GM06990 (cell line): ENCODE measurements at regions not wholly inside any gene's neighbourhood (a gene's known extent, or its start where the extent isn't known, plus 50 kb on each side); places are given as distances from the start of the nearest gene placed in this dataset.

Experiments used
- DNase-seq: peaks from one replicate; pipeline ENCODE4 v3.0.0-alpha.2; 2011; ENCODE audit not compliant: insufficient read length; ENCODE audit errors: extremely low read depth
- H3K27me3 ChIP-seq: replicated peaks from 2 replicates; pipeline ENCODE4 v1.6.0; 2011; ENCODE audit warnings: low read length; ENCODE audit not compliant: control insufficient read depth, insufficient read depth
- H3K36me3 ChIP-seq: 2 replicates; pipeline ENCODE4 v1.5.1; 2011; ENCODE audit warnings: low read length; ENCODE audit not compliant: control insufficient read depth, insufficient read depth
- H3K4me3 ChIP-seq: replicated peaks from 2 replicates; pipeline ENCODE4 v1.5.1; 2011; ENCODE audit warnings: low read depth, mild to moderate bottlenecking, control low read depth, low read length
- CTCF ChIP-seq: IDR thresholded peaks from 2 replicates; pipeline ENCODE4 v1.5.1; 2011; ENCODE audit warnings: low read length, control low read depth, mild to moderate bottlenecking, inconsistent platforms; ENCODE audit not compliant: insufficient read depth, poor library complexity, severe bottlenecking

DNA sequence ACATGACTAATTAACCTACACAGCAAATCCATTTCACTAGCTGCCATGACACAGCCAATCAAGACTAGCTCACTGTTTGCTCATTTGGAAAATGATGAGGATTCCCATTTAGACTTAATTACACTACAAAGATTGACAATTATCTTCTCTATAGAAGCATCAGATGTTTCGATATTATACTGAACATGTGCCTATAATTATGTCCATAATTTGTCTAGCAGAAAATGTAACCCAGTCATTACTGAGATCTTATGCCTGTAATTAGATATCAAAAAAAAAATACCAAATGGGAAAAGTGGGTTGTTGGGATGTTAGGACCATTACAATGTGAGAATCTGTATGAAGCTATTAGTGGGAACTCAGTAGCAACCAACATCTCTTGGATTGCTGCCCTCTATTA lies 344.2 kb upstream of the MCTP2 start:
- DNase-seq = no peak
- no peak overlapping the region for H3K4me3 ChIP-seq
- no peaks in the 10 kb centered on the region for H3K36me3 ChIP-seq
- no peaks in the 10 kb centered on the region for H3K27me3 ChIP-seq
- no peak for TF ChIP-seq CTCF

GRCh38 chr15:93882779-93883178 lies 348.6 kb upstream of the MCTP2 start:
- no peak for DNase-seq
- H3K27me3 ChIP-seq = no peaks in the 10 kb centered on the region
- H3K4me3 ChIP-seq = no peak overlapping the region
- H3K36me3 ChIP-seq = no peaks in the 10 kb centered on the region
- TF ChIP-seq CTCF = no peak

DNA sequence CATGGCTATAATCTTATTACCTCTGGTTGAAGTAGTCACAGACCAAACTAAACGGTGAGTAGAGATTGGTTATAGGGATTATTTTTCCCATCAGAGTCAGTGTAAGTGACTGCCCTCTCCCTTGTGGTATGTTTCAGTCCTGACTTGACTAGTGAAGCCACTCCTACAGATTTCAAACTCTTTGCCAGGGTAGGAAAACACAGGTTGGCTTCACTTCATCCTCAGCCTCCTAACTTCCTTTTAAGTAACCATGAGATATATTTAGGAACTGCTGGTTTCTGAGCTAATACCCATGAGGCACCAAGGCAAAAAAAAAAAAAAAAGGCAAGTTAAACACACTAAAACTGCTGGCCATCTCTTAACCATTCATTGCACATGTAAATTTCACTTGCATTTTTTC lies 349.2 kb upstream of the MCTP2 start:
- H3K36me3 ChIP-seq = no peaks in the 10 kb centered on the region
- no peak for DNase-seq
- no peaks in the 10 kb centered on the region for H3K27me3 ChIP-seq
- no peak for TF ChIP-seq CTCF
- no peak overlapping the region for H3K4me3 ChIP-seq

- Histone ChIP-seq H3K36me3 (no peaks in the 10 kb centered on the region), H3K27me3 (no peaks in the 10 kb centered on the region), H3K4me3 (no peak overlapping the region)
- TF ChIP-seq CTCF = no peak
- no peak for DNase-seq
Measured at GRCh38 chr15:93881310-93881709, 350.1 kb upstream of the MCTP2 start.

- TF ChIP-seq CTCF = no peak
- H3K4me3 ChIP-seq = no peak overlapping the region
- no peaks in the 10 kb centered on the region for H3K36me3 ChIP-seq
Measured at GRCh38 chr15:93880358-93880757, 351.0 kb upstream of the MCTP2 start.

DNA sequence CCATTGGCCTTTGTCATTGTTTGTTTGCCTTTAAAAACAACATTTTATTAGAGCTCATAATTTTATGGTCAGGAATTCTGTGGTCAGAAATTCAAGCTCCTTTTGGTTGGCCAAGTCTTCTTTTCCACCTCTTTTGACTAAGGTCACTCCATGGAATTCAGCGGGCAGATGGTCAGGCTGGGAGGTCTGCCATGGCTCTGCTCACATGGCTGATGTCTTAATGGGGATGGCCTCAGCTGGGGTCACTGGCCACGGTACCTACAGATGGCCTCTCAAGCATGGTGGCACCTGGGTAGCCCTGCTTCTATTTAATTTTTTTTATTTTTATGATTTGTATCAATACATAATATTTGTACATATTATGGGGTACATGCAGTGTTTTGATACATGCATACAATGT lies 360.8 kb upstream of the MCTP2 start:
- Histone ChIP-seq H3K27me3 (no peaks in the 10 kb centered on the region), H3K36me3 (no peaks in the 10 kb centered on the region), H3K4me3 (no peak overlapping the region)
- DNase-seq = no peak
- TF ChIP-seq CTCF = no peak

More at GRCh38 chr15:93880358-93880757, 351.0 kb upstream of the MCTP2 start:
- no peak for DNase-seq
- H3K27me3 ChIP-seq = no peaks in the 10 kb centered on the region
